Left lung (tissue), 4 donors: ENCODE measurements at regions not wholly inside any gene's neighbourhood (a gene's known extent, or its start where the extent isn't known, plus 50 kb on each side); places are given as distances from the start of the nearest gene placed in this dataset.
A peak's percentile ranks its signal among the peaks of the same experiment; 100 is the strongest.

Experiments used
- ATAC-seq: fragments of 200-7000 bp; cut with Tn5 transposase; one replicate; pipeline ENCODE4 v1.9.1; 2020; ENCODE audit warnings: moderate library complexity
- DNase-seq, 4 donors: peaks; one replicate each; pipeline ENCODE4 v3.0.0-alpha.2; 2013 to 2020
- H3K27ac ChIP-seq, 2 donors: fragments of 200-600 bp; sonication (generic) in 1 of 2; one replicate each; pipeline versions ENCODE4 v1.5.0 to v1.8.0; 2020 to 2021
- H3K27me3 ChIP-seq, 2 donors: fragments of 200-600 bp; sonication (generic) in 1 of 2; one replicate each; pipeline versions ENCODE4 v1.5.0 to v1.8.0; 2020 to 2021
- H3K36me3 ChIP-seq, 2 donors: fragments of 200-600 bp; sonication (generic) in 1 of 2; one replicate each; pipeline versions ENCODE4 v1.5.0 to v1.8.0; 2020 to 2021
- H3K4me1 ChIP-seq, 2 donors: fragments of 200-600 bp; one replicate each; pipeline ENCODE4 v1.8.0; 2021
- H3K4me3 ChIP-seq, 2 donors: fragments of 200-600 bp; sonication (generic) in 1 of 2; one replicate each; pipeline versions ENCODE4 v1.5.0 to v1.8.0; 2020 to 2021; ENCODE audit warnings: mild to moderate bottlenecking in 1 of 2
- H3K9me3 ChIP-seq, 2 donors: fragments of 200-600 bp; sonication (generic) in 1 of 2; one replicate each; pipeline versions ENCODE4 v1.5.0 to v1.8.0; 2020 to 2021
- CTCF ChIP-seq, 2 donors: fragments of 200-600 bp; sonication (generic) in 1 of 2; IDR thresholded peaks; one replicate each; pipeline versions ENCODE4 v1.5.0 to v1.8.0; 2021; ENCODE audit warnings: antibody characterized with exemption in 2 of 2
- intact Hi-C, 2 donors: fragments of 100-400 bp; cut with DNase I; formaldehyde crosslinking; loops; one replicate each; pipeline versions ENCODE4 v1.11.2 to v1.14.2; 2022
- donor health status: DM: no; HTN: yes; CAD: no.
- donor health status: DM: no; HTN: no; CAD: no.

GRCh38 chr10:125417605-125418004 is 257.2 kb upstream of the CTBP2 start:
- intact Hi-C loops, result no loop called here

GRCh38 chr10:125415964-125416363 is 255.6 kb upstream of the CTBP2 start:
- Histone ChIP-seq H3K4me1 (no peaks in the 10 kb centered on the region), H3K9me3 (no peaks in the 10 kb centered on the region), H3K4me3 (no peak overlapping the region), H3K27me3 (peaks cover 0 to 7% of the 10 kb centered on the region in 2 donors), H3K36me3 (no peaks in the 10 kb centered on the region), H3K27ac (no peak overlapping the region)
- TF ChIP-seq CTCF (IDR thresholded peaks at IDR 0.05), result no peak
- ATAC-seq (no peak), DNase-seq (no peak)
- intact Hi-C loops, result no loop called here

More at GRCh38 chr10:125417605-125418004, 257.2 kb upstream of the CTBP2 start:
- no peak for TF ChIP-seq CTCF (IDR thresholded peaks at IDR 0.05)
- DNase-seq (no peak), ATAC-seq (no peak)
- Histone ChIP-seq H3K27me3 (peaks cover 0 to 7% of the 10 kb centered on the region in 2 donors), H3K36me3 (no peaks in the 10 kb centered on the region), H3K27ac (no peak overlapping the region), H3K4me1 (no peaks in the 10 kb centered on the region), H3K9me3 (no peaks in the 10 kb centered on the region), H3K4me3 (no peak overlapping the region)

- Histone ChIP-seq H3K36me3 (no peaks in the 10 kb centered on the region), H3K4me3 (no peak overlapping the region), H3K27me3 (peaks cover 0 to 7% of the 10 kb centered on the region in 2 donors), H3K4me1 (no peaks in the 10 kb centered on the region), H3K27ac (no peak overlapping the region), H3K9me3 (no peaks in the 10 kb centered on the region)
- no peak for TF ChIP-seq CTCF (IDR thresholded peaks at IDR 0.05)
- ATAC-seq, result peak; percentile 23
- intact Hi-C loops, result no loop called here
- peak in 2 of 4 donors; percentile 30 to 40 for DNase-seq
Observed at GRCh38 chr10:125415006-125415633, 254.8 kb upstream of the CTBP2 start.

GRCh38 chr10:125411724-125412123 is 251.4 kb upstream of the CTBP2 start:
- peaks cover 0 to 14% of the 10 kb centered on the region in 2 donors for H3K27me3 ChIP-seq
- no peaks in the 10 kb centered on the region for H3K9me3 ChIP-seq
- DNase-seq, result no peak
- no peak overlapping the region for H3K4me3 ChIP-seq
- no peak for ATAC-seq
- no peak overlapping the region for H3K27ac ChIP-seq
- H3K4me1 ChIP-seq, result no peaks in the 10 kb centered on the region
- H3K36me3 ChIP-seq, result no peaks in the 10 kb centered on the region
- intact Hi-C loops, result no loop called here
- TF ChIP-seq CTCF (IDR thresholded peaks at IDR 0.05), result no peak

GRCh38 chr10:125409756-125410155 is 249.4 kb upstream of the CTBP2 start:
- H3K9me3 ChIP-seq, result peaks cover 0 to 1% of the 10 kb centered on the region in 2 donors
- no peak for TF ChIP-seq CTCF (IDR thresholded peaks at IDR 0.05)
- H3K36me3 ChIP-seq, result no peaks in the 10 kb centered on the region
- DNase-seq (no peak), ATAC-seq (no peak)
- intact Hi-C loops, result no loop called here
- no peak overlapping the region for H3K27ac ChIP-seq
- no peak overlapping the region for H3K4me3 ChIP-seq
- H3K4me1 ChIP-seq, result no peaks in the 10 kb centered on the region
- H3K27me3 ChIP-seq, result peaks cover 0 to 14% of the 10 kb centered on the region in 2 donors
